IMR-90 (cell line): ENCODE measurements at regions not wholly inside any gene's neighbourhood (a gene's known extent, or its start where the extent isn't known, plus 50 kb on each side); places are given as distances from the start of the nearest gene placed in this dataset.

ENCODE experiments used
- ATAC-seq: fragments of 200-7000 bp; cut with Tn5 transposase; 2 replicates; pipeline ENCODE4 v1.9.1; 2020; ENCODE audit warnings: low read depth, mild to moderate bottlenecking, moderate library complexity
- BruUV-seq: library from RNA; stranded (reverse); fragments of 400-500 nt; replicated peaks from 2 replicates; lab custom pipeline; 2021; lab: Mats Ljungman, UMichigan
- CTCF ChIA-PET: fragments of 300-600 bp; formaldehyde crosslinking; extraction: SDS; loops from one replicate; lab custom pipeline; 2021; ENCODE audit warnings: antibody characterized with exemption; lab: Yijun Ruan, JAX
- POLR2A ChIA-PET: fragments of 300-600 bp; sonication (Branson Sonifier 250); formaldehyde crosslinking; loops from one replicate; lab custom pipeline; 2022; ENCODE audit warnings: antibody characterized with exemption; ENCODE audit not compliant: unreplicated experiment; lab: Charles Lee
- DNase-seq: peaks from one replicate; pipeline ENCODE4 v3.0.0; 2013
- H2AFZ ChIP-seq: replicated peaks from 2 replicates; pipeline ENCODE3; 2013; ENCODE audit warnings: low read length, mild to moderate bottlenecking; ENCODE audit not compliant: poor library complexity
- H2AK5ac ChIP-seq: 2 replicates; pipeline ENCODE4 v1.6.1; 2013; ENCODE audit warnings: low read depth, low read length, inconsistent platforms
- H2AK9ac ChIP-seq: replicated peaks from 2 replicates; pipeline ENCODE3; 2013; ENCODE audit warnings: mild to moderate bottlenecking, low read depth, low read length, moderate library complexity; ENCODE audit not compliant: poor library complexity
- H2BK120ac ChIP-seq: 2 replicates; pipeline ENCODE4 v1.6.1; 2013; ENCODE audit warnings: low read depth, low read length, inconsistent platforms
- H2BK15ac ChIP-seq: 3 replicates; pipeline ENCODE4 v1.6.1; 2013; ENCODE audit warnings: low read depth, low read length, inconsistent platforms
- H2BK20ac ChIP-seq: 2 replicates; pipeline ENCODE4 v1.6.1; 2013; ENCODE audit warnings: low read depth, mild to moderate bottlenecking, inconsistent platforms, low read length, moderate library complexity
- H2BK5ac ChIP-seq: 2 replicates; pipeline ENCODE4 v1.6.1; 2013; ENCODE audit warnings: mild to moderate bottlenecking, low read depth, low read length, inconsistent platforms; ENCODE audit not compliant: poor library complexity, severe bottlenecking
- H3K14ac ChIP-seq: replicated peaks from 2 replicates; pipeline ENCODE4 v1.6.1; 2013; ENCODE audit warnings: low read depth, low read length, inconsistent platforms
- H3K18ac ChIP-seq: 2 replicates; pipeline ENCODE4 v1.6.1; 2013; ENCODE audit warnings: low read depth, low read length, control low read depth
- H3K23ac ChIP-seq: 2 replicates; pipeline ENCODE4 v1.6.1; 2013; ENCODE audit warnings: low read depth, low read length, inconsistent platforms
- H3K27ac ChIP-seq: 2 replicates; pipeline ENCODE4 v1.5.1; 2013; ENCODE audit warnings: mild to moderate bottlenecking, control low read depth, low read length; ENCODE audit not compliant: insufficient read depth
- H3K27me3 ChIP-seq: 2 replicates; pipeline ENCODE4 v1.6.1; 2013; ENCODE audit warnings: low read length; ENCODE audit not compliant: control insufficient read depth, insufficient read depth
- H3K36me3 ChIP-seq: 2 replicates; pipeline ENCODE4 v1.6.1; 2013; ENCODE audit warnings: low read length, mixed read lengths; ENCODE audit not compliant: control insufficient read depth, insufficient read depth
- H3K4ac ChIP-seq: 2 replicates; pipeline ENCODE4 v1.6.1; 2013; ENCODE audit warnings: low read depth, low read length, inconsistent platforms
- H3K4me1 ChIP-seq: 2 replicates; pipeline ENCODE4 v1.6.1; 2013; ENCODE audit warnings: low read length, mixed read lengths; ENCODE audit not compliant: control insufficient read depth, insufficient read depth
- H3K4me2 ChIP-seq: 2 replicates; pipeline ENCODE4 v1.6.1; 2013; ENCODE audit warnings: low read depth, mild to moderate bottlenecking, control low read depth, low read length, moderate library complexity
- H3K4me3 ChIP-seq: 2 replicates; pipeline ENCODE4 v1.5.1; 2013; ENCODE audit warnings: low read depth, mild to moderate bottlenecking, control low read depth, low read length, moderate library complexity; ENCODE audit not compliant: insufficient read depth
- H3K56ac ChIP-seq: 2 replicates; pipeline ENCODE4 v1.6.1; 2013; ENCODE audit warnings: low read length, inconsistent platforms; ENCODE audit not compliant: insufficient read depth; ENCODE audit errors: extremely low read depth
- H3K79me1 ChIP-seq, 2 experiments: 2 replicates each; pipeline ENCODE4 v1.6.1; 2013; ENCODE audit warnings: low read length in 2 of 2, inconsistent platforms in 1 of 2, low read depth in 1 of 2
- H3K9ac ChIP-seq: 2 replicates; pipeline ENCODE4 v1.6.1; 2013; ENCODE audit warnings: low read depth, low read length, control low read depth
- H3K9me1 ChIP-seq: 2 replicates; pipeline ENCODE4 v1.6.1; 2013; ENCODE audit warnings: low read length, inconsistent platforms; ENCODE audit not compliant: insufficient read depth
- H3K9me3 ChIP-seq: 2 replicates; pipeline ENCODE4 v1.6.1; 2013; ENCODE audit warnings: low read length; ENCODE audit not compliant: control insufficient read depth, insufficient read depth
- H4K20me1 ChIP-seq: 2 replicates; pipeline ENCODE4 v1.6.1; 2013; ENCODE audit warnings: low read length, inconsistent platforms; ENCODE audit not compliant: insufficient read depth
- H4K5ac ChIP-seq: 2 replicates; pipeline ENCODE4 v1.6.1; 2013; ENCODE audit warnings: mild to moderate bottlenecking, low read depth, low read length, control low read depth
- H4K8ac ChIP-seq, 2 experiments: 2 replicates each; pipeline ENCODE4 v1.6.1; 2013; ENCODE audit warnings: low read depth in 2 of 2, low read length in 2 of 2, control low read depth in 1 of 2, inconsistent platforms in 1 of 2
- H4K91ac ChIP-seq: 2 replicates; pipeline ENCODE4 v1.6.1; 2013; ENCODE audit warnings: low read depth, low read length, inconsistent platforms; ENCODE audit not compliant: insufficient read depth
- BHLHE40 ChIP-seq: fragments of 150-350 bp; IDR thresholded peaks from 2 replicates; pipeline ENCODE4 v1.6.1; 2016; ENCODE audit warnings: mild to moderate bottlenecking, low read depth, low read length
- CHD1 ChIP-seq: IDR thresholded peaks from 2 replicates; pipeline ENCODE4 v1.6.1; 2012; ENCODE audit warnings: low read depth, low read length, improper control_type of control experiment
- FOS ChIP-seq: fragments of 150-350 bp; IDR thresholded peaks from 2 replicates; pipeline ENCODE4 v1.6.1; 2016; ENCODE audit warnings: low read depth, low read length
- MAFK ChIP-seq: IDR thresholded peaks from 2 replicates; pipeline ENCODE4 v1.6.1; 2012; ENCODE audit warnings: low read depth, low read length, improper control_type of control experiment
- NFE2L2 ChIP-seq: fragments of 150-350 bp; IDR thresholded peaks from 2 replicates; pipeline ENCODE4 v1.6.1; 2016; ENCODE audit warnings: low read depth, mild to moderate bottlenecking, low read length
- POLR2A ChIP-seq: IDR thresholded peaks from 2 replicates; pipeline ENCODE4 v1.6.1; 2012; ENCODE audit warnings: mild to moderate bottlenecking, low read depth, low read length
- RCOR1 ChIP-seq: IDR thresholded peaks from 2 replicates; pipeline ENCODE4 v1.6.1; 2012; ENCODE audit warnings: mild to moderate bottlenecking, low read length, improper control_type of control experiment; ENCODE audit not compliant: insufficient replicate concordance
- RFX5 ChIP-seq: IDR thresholded peaks from 2 replicates; pipeline ENCODE4 v1.8.0; 2012; ENCODE audit warnings: low read depth, mild to moderate bottlenecking, low read length, moderate library complexity
- SMC3 ChIP-seq: fragments of 150-350 bp; IDR thresholded peaks from 2 replicates; pipeline ENCODE4 v1.6.1; 2016; ENCODE audit warnings: low read depth, mild to moderate bottlenecking, antibody characterized with exemption, low read length, moderate library complexity
- WGBS, 2 experiments: methylation state at CpG; one replicate each; pipeline versions ENCODE4 v1.1.5 to v1.1.7; 2013; ENCODE audit warnings: missing lambda C conversion rate in 2 of 2; ENCODE audit not compliant: insufficient read length in 1 of 2; ENCODE audit errors: extremely low coverage in 2 of 2; 5-methylcytosine and 5-hydroxymethylcytosine counted together
- dilution Hi-C: fragments of 300-500 bp; cut with HindIII; formaldehyde crosslinking; loops from one replicate; pipeline ENCODE4 v1.14.3; 2018; ENCODE audit warnings: low sequenced_read_pairs; ENCODE audit not compliant: unreplicated experiment
- in situ Hi-C: fragments of 300-500 bp; cut with MboI; formaldehyde crosslinking; loops from 3 replicates; pipeline ENCODE4 v1.14.3; 2019; ENCODE audit warnings: low sequenced_read_pairs, inconsistent platforms, mixed read lengths
- intact Hi-C: fragments of 100-400 bp; cut with micrococcal nuclease; formaldehyde crosslinking; loops from 2 replicates; pipeline ENCODE4 v1.10.0; 2022
- TF ChIP-seq, protein P1 (sequence below): conservative IDR thresholded peaks from 2 replicates; pipeline ENCODE4 v1.5.1; 2012; ENCODE audit warnings: mild to moderate bottlenecking, low read depth, low read length, improper control_type of control experiment
- TF ChIP-seq, protein P2 (sequence below): fragments of 150-350 bp; IDR thresholded peaks from 2 replicates; pipeline ENCODE4 v1.6.1; 2017; ENCODE audit warnings: mild to moderate bottlenecking, antibody characterized with exemption, low read length, low read depth

DNA sequence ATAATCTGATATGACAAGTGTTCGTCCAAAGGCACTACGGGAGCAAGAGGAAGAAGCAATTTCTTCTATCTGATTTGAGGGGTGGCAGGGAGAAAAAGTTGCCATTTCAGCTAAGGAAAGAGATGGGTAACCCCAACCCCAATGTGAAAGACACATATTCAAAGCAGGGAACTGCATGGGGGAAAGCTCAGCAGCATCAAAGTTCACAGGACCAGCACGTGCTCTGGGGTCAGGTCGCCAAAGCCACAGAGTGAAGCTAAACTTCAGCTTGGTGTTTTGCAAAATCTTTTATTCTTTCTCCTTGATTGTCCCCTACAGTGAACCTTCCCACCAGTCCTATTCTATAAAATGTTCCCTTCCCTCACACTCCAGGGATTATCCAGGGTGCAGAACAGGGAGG, 112.8 kb upstream of the PPP2R2D start:
- Histone ChIP-seq H3K4me1 (no peaks in the 10 kb centered on the region), H3K14ac (no peak overlapping the region), H3K23ac (no peak overlapping the region), H2BK20ac (no peak overlapping the region), H4K8ac (no peak overlapping the region), H3K27me3 (no peaks in the 10 kb centered on the region), H3K56ac (no peak overlapping the region), H3K4me3 (no peak overlapping the region), H3K9me1 (no peaks in the 10 kb centered on the region), H2BK5ac (no peak overlapping the region), H2AK5ac (no peak overlapping the region), H4K5ac (no peak overlapping the region), H3K9ac (no peak overlapping the region), H4K91ac (no peak overlapping the region), H2AK9ac (no peak overlapping the region), H3K9me3 (peaks cover 32% of the 10 kb centered on the region), H3K4me2 (no peak overlapping the region), H3K79me1 (no peaks in the 10 kb centered on the region), H4K20me1 (no peaks in the 10 kb centered on the region), H3K36me3 (no peaks in the 10 kb centered on the region), H3K4ac (no peak overlapping the region), H3K18ac (no peak overlapping the region), H2BK120ac (no peak overlapping the region), H2AFZ (no peak overlapping the region), H3K27ac (no peak overlapping the region), H2BK15ac (no peak overlapping the region)
- CTCF ChIA-PET, result no interaction called here
- dilution Hi-C loops (no loop called here), intact Hi-C loops (loop anchor here (1.0 to 5.0 kb wide), 2 partner anchors 1581 to 1598 kb away; no protein-coding TSS in a partner anchor), in situ Hi-C loops (no loop called here)
- TF ChIP-seq, protein P1, sequence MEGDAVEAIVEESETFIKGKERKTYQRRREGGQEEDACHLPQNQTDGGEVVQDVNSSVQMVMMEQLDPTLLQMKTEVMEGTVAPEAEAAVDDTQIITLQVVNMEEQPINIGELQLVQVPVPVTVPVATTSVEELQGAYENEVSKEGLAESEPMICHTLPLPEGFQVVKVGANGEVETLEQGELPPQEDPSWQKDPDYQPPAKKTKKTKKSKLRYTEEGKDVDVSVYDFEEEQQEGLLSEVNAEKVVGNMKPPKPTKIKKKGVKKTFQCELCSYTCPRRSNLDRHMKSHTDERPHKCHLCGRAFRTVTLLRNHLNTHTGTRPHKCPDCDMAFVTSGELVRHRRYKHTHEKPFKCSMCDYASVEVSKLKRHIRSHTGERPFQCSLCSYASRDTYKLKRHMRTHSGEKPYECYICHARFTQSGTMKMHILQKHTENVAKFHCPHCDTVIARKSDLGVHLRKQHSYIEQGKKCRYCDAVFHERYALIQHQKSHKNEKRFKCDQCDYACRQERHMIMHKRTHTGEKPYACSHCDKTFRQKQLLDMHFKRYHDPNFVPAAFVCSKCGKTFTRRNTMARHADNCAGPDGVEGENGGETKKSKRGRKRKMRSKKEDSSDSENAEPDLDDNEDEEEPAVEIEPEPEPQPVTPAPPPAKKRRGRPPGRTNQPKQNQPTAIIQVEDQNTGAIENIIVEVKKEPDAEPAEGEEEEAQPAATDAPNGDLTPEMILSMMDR, result no peak
- TF ChIP-seq POLR2A (no peak), BHLHE40 (no peak), FOS (no peak), CHD1 (no peak), RFX5 (no peak), SMC3 (no peak), MAFK (no peak), NFE2L2 (no peak), RCOR1 (no peak)
- TF ChIP-seq, protein P2, sequence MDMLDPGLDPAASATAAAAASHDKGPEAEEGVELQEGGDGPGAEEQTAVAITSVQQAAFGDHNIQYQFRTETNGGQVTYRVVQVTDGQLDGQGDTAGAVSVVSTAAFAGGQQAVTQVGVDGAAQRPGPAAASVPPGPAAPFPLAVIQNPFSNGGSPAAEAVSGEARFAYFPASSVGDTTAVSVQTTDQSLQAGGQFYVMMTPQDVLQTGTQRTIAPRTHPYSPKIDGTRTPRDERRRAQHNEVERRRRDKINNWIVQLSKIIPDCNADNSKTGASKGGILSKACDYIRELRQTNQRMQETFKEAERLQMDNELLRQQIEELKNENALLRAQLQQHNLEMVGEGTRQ, result no peak
- no peak for DNase-seq
- POLR2A ChIA-PET, result no interaction called here
- no TSS peak for BruUV-seq
- no peak for ATAC-seq
- WGBS, 2 experiments, result no CpG with 5 or more reads among the region's 4 CpGs
